ENCODE measurements at regions not wholly inside any gene's neighbourhood (a gene's known extent, or its start where the extent isn't known, plus 50 kb on each side); places are given as distances from the start of the nearest gene placed in this dataset.

- TF ChIP-seq CTCF (IDR thresholded peaks at IDR 0.05) (no peak), POLR2A (IDR thresholded peaks at IDR 0.05) (no peak)
Observed at GRCh38 chr7:36098096-36098495, 55.0 kb upstream of the EEPD1 start.

Data from heart left ventricle (tissue), 13 donors.